Posterior cingulate gyrus (tissue), 11 donors: ENCODE measurements at regions not wholly inside any gene's neighbourhood (a gene's known extent, or its start where the extent isn't known, plus 50 kb on each side); places are given as distances from the start of the nearest gene placed in this dataset.

Experiments used
- DNase-seq, 10 donors: peaks; one replicate each; pipeline versions ENCODE4 v3.0.0 to v3.0.0-alpha.2; 2020 to 2021; ENCODE audit warnings: mixed read lengths in 3 of 10
- intact Hi-C: fragments of 100-400 bp; cut with DNase I; formaldehyde crosslinking; loops from one replicate; pipeline ENCODE4 v1.15.1; 2023

DNA sequence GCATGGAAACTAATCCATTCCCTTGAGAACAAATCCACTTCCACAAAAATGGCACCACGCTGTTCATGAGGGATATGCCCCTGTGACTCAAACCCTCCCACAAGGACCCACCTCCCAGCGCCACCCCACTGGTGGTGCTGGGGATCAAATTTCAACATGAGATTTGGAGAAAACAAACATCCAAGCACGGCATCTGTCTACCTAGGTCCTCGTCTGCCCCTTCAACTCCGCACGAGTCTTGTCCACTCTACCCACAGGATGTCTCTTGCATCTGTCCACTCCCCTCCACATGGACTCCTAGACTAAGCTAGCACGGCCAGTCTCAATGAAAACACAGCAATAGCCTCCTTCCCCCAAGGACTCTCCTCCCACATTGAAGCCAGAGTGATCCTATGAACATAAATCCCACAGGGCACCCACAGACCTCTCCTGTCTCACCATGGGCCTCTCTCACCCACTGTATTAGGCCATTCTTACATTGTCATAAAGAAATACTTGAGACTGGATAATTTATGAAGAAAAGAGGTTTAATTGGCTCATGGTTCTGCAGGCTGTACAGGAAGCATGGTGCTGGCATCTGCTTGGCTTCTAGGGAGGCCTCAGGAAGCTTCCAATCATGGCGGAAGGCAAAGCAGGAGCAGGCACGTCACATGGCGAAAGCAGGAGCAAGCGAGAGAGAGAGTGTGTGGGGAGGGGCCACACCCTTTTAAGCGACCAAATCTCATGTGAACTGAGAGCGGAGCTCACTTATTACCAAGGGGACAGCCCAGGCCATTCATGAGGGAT lies 101.4 kb downstream of the TOMM20 start:
- DNase-seq: no peak
- intact Hi-C loops: no loop called here

DNA sequence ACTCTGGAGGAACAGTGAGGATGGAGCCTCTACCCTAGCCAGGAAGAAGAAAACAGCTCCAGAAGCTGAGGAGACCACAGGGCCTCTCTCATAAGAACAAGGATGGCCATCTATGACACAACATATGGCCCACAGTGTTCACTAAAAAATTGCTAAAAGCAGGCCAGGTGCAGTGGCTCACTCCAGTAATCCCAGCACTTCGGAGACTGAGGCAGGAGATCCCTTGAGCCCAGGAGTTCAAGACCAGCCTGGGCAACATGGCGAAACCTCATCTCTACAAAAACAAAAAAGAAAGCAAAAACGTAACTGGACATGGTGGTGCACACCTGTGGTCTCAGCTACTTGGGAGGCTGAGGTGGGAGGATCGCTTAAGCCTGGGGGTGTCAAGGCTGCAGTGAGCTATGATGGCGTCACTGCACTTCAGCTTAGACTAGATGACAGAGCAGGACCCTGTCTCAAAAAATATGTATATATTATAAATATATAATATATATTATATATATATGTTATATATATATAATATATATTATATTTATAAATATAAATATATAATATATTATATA lies 103.1 kb downstream of the TOMM20 start:
- intact Hi-C loops: no loop called here
- no peak for DNase-seq

DNA sequence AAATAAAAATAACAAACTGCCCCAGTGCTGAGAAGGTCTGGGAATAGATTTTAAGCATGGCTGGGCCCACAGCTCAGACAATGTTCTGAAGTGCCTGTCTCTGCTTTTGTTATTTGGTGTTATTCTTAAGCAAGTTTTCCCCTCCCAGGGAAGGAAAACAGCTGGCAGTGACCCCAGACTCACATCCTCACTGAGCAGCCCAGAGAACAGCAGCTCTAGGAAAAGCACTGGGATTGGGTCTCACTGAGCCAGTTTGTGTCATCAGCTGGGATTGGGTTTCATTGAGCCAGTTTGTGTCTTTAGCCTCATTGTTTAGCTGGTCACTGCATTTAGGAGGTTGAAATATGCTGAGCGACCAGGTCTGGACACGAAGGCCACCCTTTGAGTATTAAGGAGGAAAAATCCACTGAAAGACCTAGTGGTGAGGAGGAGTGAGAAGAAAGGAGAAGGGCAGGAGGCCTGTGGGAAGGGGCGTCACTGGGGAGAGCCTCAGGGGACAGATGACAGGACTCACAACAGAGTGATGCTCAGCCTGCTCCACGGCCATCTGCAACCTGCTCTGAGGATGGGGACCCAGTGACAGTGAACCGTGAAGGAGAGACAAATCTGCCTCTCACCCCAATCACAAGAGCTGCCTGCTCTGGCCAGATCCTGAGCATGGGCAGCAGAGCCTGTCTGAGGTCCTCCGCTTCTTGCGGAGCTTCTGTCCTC lies 103.8 kb downstream of the TOMM20 start:
- intact Hi-C loops: no loop called here
- DNase-seq: no peak

DNA sequence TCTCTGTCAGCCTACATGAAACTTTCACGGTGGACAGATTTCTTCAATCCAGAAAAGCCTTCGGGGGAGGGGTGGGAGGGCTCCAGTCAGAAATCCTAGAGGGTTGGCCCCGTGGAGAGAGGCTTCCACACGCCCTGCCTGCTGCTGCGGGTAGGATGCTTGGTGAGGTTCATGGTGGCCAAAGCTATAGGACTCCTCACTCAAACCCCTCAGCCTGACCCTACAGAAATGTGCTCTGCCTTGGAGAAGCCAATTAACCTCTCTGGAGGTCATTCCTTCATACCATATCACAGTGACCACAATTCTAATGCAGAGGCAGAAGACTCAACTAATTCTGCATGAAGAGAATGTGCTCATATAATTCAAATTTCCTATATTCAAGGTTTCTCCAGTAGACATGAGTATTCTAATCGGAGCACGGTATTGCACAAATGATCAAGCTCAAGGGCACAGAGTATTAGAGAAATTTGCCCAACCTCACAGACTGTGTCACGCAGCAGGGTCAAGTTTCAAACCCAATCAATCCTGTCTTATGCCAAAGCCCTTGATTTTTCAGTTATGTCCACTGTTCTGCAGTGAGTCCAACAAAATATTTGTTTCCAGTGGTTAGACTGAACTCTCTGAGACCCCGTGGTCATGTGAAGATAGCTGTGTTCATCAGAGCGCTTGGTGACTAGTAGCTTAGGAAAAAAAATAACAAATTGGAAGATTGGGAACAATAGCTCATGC lies 104.8 kb downstream of the TOMM20 start:
- no peak for DNase-seq
- intact Hi-C loops: no loop called here

DNA sequence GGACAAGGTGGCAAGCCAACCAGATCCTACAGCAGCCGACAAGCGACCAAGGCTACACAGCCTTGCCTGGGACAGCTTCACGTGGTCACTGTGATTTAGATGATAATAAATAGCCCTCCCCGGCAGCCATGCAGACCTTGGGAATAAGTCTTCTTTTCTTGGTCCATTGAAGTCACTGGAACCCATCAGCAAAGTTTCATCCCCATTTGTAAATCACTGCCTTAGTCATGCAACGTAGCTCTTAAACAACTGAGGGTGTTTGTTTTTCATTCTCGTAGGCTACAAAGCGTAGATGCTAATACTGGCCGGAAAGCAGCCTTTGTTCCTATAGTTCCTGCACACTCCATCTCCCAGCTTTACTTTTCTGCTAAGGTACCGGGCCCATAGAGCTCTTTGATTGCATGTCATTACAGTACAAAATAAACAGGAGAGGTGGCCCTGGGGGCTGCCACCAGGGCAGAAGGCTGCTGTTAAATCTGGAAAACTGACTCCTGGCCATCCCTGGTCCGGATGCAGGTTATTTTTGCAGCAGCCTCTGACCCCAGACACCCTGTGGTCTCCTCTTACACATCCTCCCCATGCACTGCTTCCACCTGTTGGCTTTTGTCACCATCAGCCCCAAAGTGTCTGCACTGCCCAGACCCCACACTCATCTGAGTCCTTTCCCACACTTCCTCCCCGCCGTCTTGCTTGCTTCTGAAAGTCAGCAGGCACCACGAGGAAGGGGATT lies 105.5 kb downstream of the TOMM20 start:
- no peak for DNase-seq
- intact Hi-C loops: no loop called here

DNA sequence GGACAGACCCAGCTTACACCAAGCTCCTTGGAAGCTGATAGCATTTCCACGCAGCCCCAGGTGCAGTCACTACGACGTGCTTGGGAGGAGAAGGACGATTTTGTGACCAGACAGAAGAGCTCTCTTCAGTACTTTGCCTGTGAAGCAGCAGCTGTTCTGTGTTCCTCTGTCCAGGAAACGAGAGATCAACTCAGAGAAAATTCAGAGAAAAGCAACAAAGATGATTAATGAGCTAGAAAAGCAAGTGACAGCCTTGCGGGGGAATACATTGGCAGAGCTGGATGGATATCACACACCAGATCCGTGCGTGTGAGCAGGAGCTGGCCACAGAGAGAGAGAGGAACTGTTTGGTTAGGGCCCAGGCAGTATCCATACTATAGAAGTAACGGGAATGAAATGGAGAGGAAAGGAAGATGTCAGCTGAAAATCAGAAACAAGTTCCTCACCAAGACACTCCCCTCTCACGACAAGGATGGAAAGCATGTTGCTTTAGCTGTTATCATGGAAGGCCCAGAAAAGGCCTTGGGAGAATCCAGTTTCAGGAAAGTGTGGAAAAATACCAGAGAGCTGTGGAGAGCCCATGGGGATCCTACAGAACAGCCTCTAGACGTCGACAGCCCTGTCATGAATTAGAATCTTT lies 106.2 kb downstream of the TOMM20 start:
- intact Hi-C loops: no loop called here
- no peak for DNase-seq

DNA sequence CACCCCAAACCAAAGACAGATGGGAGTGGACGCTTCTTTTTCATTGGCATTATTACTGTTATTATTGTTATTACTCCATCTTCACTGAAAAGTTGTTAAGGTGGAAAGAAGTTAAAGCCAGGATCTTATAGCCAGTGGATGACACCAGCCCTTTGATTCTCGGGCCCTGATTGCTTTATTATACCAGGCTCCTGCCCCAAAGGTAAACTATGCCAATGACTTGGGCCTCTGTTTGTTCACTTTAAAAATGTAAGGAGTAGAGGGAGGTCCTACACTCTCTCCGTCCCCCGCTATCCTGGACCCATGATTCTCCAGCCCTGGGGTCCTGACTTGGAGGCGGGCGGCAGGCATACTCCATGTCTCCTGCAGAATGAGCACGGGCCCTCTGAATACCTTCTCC lies 106.8 kb downstream of the TOMM20 start:
- intact Hi-C loops: no loop called here
- DNase-seq: no peak

DNA sequence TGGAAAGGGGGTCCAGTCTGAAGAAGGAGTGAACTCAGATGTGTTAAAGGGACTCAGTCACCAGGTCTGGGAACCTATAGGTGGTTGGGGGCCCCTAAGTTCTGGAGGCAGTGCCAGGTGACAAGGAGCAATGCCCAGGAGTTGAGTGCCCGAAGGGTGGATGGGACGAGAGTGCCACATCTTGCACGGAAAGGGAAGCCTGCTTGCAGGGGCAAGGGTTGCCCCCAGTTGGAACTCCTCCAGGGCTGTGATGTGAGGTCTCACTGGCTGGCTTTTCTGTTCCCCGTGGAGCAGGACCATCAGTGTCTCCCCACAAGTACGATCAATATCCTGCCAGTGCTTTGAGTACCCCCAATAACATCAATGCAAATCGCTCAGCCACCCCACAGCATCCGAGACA lies 107.3 kb downstream of the TOMM20 start:
- no peak for DNase-seq
- intact Hi-C loops: no loop called here

DNA sequence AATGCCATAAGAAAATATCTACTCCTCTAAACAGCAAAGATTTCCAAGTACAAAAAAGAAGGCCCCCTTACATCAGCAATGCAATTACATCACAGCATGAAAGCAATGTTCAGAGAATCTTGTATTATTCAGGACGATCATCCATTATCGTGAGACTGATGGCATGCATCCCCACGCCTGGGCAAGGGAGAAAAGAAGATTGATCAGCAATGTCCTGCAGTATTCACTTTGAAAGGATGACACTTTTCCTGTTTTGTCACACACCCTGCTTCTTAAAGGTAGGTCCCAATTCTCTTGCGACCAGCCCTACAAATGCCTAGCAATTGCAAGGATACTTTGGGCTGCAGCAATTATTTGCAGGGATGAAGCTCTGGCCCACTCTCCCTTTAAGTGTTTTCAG lies 108.7 kb downstream of the TOMM20 start:
- no peak for DNase-seq
- intact Hi-C loops: loop anchor here (5.0 kb wide), 1 partner anchor 52 kb away; no protein-coding TSS in a partner anchor

DNA sequence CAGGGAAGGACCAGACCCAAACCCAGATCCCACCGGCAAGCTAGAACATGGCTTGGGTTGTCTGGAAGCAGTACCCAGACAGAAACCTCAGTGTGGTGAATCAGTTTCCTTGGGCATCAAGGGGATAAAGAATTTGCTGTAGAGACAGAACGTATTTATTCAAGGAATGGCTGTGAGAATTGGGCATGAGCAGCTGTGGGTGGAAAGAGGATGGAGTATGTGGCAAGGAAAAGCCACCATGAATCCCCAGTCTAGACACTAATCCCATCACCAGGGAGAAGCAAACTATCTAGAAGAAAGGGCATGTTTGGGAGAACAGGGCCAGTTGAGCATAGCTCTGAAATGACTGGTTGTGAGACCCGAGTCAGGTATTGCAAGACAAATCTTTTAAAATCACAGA lies 109.2 kb downstream of the TOMM20 start:
- no peak for DNase-seq
- intact Hi-C loops: loop anchor here (5.0 kb wide), 1 partner anchor 53 kb away; no protein-coding TSS in a partner anchor

DNA sequence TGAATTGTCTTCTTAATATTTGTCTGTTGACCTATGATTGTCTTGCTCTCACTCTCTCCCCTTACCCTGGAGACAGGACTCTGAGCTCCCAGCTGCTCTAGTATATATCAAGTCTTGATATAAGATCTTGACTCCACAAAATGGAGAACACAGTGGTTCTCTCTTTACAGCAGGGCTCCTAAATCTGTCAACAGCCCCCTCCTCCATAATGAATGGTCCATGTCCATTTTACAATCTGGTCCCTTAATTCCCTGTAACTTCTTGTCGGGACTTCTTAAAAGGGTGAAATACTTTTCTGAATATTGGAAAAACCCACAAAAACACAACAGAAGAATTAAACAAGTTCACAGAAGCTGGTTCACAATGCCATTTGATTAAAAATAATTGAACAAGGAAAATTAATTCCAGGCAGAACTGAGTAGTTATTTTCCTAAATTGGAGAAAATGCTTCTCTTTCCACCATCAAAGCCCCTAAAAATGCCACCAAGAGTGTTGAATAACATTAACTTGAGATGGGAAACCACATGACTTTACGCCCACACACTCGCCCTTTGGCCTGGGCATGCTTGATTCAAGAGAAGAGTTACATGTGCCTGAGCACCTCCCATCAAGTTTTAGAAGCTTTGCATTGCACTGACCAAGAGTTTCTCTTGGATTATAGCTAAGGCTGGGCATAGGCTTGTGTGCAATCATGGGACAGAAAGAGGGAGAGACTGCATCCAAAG lies 109.8 kb downstream of the TOMM20 start:
- intact Hi-C loops: loop anchor here (5.0 kb wide), 1 partner anchor 53 kb away; no protein-coding TSS in a partner anchor
- DNase-seq: no peak

DNA sequence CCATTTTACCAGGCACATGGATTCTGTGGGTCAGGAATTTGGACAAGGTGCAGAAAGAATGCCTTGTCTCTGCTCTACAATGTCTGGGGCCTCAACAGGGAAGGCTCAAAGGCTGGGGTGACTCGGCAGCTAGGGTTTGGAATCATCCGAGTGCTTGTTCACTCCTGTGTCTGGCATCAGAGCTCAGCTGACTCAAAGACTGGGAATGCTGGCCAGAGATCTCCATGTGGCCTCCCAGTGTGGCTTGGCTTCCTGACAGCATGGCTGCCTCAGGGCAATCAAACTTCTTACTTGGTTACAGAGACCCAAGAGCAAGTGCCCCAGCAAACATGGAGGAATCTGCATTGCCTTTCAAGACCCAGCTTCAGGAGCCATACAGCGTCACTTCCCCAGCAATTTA lies 110.5 kb downstream of the TOMM20 start:
- intact Hi-C loops: loop anchor here (5.0 kb wide), 1 partner anchor 54 kb away; no protein-coding TSS in a partner anchor
- DNase-seq: no peak

DNA sequence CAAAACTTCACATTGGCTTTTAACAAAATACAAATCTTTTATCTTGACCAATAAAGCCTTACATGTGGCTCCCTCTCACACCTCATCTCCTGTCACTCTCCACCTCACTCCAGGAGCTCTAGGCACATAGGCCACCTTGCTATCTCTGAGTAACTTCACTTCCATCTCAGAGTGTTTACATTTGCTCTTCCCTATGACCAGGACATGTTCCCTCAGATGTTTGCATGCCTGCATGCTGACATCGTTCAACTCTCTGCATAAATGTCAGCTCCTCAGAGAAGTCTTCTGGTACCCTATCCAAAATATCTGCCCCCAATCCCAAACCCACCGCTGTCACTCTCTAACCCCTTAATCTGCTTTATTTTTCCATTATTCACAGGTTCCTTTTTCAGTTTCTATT lies 110.9 kb downstream of the TOMM20 start:
- intact Hi-C loops: loop anchor here (5.0 kb wide), 1 partner anchor 55 kb away; no protein-coding TSS in a partner anchor
- no peak for DNase-seq

DNA sequence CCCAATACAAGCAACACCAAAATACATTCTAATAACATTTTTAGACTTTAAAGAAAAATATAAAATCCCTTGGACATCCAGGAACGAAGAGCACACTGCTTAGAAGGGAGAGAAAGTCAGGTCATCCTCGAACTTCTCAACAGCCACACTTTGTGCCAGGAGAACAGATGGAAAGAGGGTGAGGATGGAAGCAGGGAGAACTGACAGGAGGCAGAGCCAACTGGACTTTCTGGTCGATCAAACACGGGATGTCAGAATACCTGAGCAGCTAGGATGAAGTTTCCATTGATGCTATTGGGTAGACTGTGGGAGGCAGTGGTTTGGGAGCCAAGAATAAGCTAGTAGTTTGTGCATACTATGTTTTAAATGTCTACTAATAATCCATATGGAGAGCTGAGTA lies 111.4 kb downstream of the TOMM20 start:
- DNase-seq: no peak
- intact Hi-C loops: loop anchor here (5.0 kb wide), 1 partner anchor 55 kb away; no protein-coding TSS in a partner anchor

DNA sequence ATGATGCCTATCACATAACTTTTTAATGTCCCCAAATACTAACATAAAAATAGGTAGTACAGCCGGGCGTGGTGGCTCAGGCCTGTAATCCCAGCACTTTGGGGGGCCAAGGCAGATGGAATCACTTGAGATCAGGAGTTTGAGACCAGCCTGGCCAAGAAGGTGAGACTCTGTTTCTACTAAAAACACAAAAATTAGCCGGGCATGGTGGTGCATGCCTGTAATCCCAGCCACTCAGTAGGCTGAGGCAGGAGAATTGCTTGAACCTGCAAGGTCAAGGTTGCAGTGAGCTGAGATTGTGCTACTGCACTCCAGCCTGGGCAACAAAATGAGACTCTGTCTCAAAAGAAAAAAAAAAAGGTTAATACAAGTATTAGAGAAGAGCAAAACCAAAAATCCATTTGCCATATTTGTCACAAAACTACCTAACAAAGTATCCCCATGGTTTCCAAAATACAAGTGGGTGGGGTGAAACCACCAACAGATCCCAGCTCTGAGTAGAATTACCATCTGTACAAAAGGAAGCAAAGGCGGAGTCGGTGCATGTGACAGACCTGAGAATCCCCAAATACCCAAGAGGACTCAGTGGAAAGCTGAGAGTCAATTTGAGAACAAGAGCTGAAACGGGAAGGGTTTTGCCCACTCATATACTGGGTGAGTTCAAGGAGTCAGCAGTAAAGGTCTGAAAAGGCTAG lies 113.2 kb downstream of the TOMM20 start:
- intact Hi-C loops: loop anchor here (5.0 kb wide), 1 partner anchor 57 kb away; no protein-coding TSS in a partner anchor
- no peak for DNase-seq

DNA sequence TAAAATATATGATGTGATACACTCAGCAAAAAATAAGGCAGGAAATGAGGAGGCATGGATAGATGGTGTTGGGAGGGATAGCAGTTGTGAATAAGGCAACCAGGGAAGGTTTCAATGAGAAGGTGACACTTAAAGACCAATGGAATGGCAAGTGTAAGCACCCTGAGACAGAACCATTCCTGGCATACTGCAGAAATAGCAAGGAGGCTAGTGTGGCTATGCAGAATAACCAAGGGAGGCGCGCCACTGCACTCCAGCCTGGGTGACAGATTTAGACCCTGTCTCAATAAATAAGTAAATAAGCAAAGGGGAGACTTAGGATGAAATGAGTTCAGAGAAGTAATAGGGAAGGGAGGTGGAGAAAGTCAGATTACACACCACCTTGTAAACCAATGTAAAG lies 113.9 kb downstream of the TOMM20 start:
- DNase-seq: no peak
- intact Hi-C loops: loop anchor here (5.0 kb wide), 1 partner anchor 58 kb away; no protein-coding TSS in a partner anchor

DNA sequence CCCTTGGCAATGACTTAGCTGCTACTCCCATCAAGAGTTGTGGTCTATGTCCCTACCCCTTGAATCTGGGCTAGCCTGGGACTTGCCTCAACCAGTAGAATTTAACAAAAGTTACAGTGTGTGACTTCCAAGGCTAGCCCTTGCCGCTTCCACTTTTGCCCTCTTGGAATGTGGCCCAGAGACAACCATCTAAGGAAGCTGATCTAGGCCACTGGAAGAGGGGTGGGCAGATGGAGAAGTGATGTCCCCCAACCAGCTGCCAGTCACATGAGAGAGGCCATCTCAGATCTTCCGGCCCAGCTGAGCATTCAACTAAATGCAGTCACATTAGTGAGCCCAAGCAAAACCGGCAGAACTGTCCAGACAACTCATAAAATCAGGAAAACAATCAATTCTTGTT lies 115.1 kb downstream of the TOMM20 start:
- DNase-seq: no peak
- intact Hi-C loops: no loop called here
